HFFc6 (cell line): ENCODE measurements at regions not wholly inside any gene's neighbourhood (a gene's known extent, or its start where the extent isn't known, plus 50 kb on each side); places are given as distances from the start of the nearest gene placed in this dataset.
"Not testable (repeated sequence)": the region's sequence is repeated elsewhere in the genome, so short reads cannot be mapped to it uniquely, and the experiment has no call there.

Experiments used
- DNase-seq: peaks from one replicate; pipeline ENCODE4 v3.0.0-alpha.2; 2018
- H3K27ac Mint-ChIP-seq: 2 replicates; pipeline ENCODE4 v1.8.0; 2020; ENCODE audit warnings: mild to moderate bottlenecking, mixed read lengths
- H3K27me3 Mint-ChIP-seq: 2 replicates; pipeline ENCODE4 v1.8.0; 2021; ENCODE audit warnings: mild to moderate bottlenecking, moderate library complexity, mixed read lengths; ENCODE audit not compliant: insufficient read depth
- H3K36me3 Mint-ChIP-seq: 2 replicates; pipeline ENCODE4 v1.8.0; 2021; ENCODE audit warnings: low read depth, mixed read lengths
- H3K4me1 Mint-ChIP-seq: 2 replicates; pipeline ENCODE4 v1.8.0; 2020; ENCODE audit warnings: low read depth, mixed read lengths
- H3K4me3 Mint-ChIP-seq: 2 replicates; pipeline ENCODE4 v1.8.0; 2020; ENCODE audit warnings: mild to moderate bottlenecking, moderate library complexity, mixed read lengths
- H3K9me3 Mint-ChIP-seq: 2 replicates; pipeline ENCODE4 v1.8.0; 2020; ENCODE audit warnings: mild to moderate bottlenecking, mixed read lengths
- TF ChIP-seq, protein P1 (sequence below): fragments of 200-600 bp; sonication (generic); IDR thresholded peaks from 2 replicates; pipeline ENCODE4 v1.5.0; 2021; ENCODE audit warnings: antibody characterized with exemption, mild to moderate bottlenecking

DNA sequence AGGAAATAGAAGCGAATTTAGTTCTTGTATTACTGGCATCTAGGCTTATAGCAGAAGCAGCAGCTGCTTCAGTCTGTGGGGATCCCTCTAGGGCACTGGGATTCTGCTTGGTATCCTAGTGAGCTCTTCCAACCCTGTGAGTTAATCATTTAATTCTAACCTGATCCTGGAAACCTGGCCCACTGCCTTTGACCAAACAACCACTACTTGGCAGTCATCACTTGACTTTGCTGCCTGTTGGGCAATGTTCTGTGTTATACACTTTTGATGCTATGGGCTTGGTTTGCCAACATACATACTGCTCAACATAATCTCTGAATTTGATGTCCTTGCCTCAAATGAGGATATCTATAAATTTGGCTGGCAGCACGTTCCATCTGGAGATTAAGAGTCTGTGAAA, 813.4 kb downstream of the ANKRD7 start:
- DNase-seq: no peak
- H3K36me3 Mint-ChIP-seq: no peaks in the 10 kb centered on the region; the same call in 1 of the 2 replicates
- H3K27ac Mint-ChIP-seq: no peak overlapping the region
- no peak overlapping the region for H3K4me3 Mint-ChIP-seq
- H3K27me3 Mint-ChIP-seq: no peaks in the 10 kb centered on the region
- TF ChIP-seq, protein P1, sequence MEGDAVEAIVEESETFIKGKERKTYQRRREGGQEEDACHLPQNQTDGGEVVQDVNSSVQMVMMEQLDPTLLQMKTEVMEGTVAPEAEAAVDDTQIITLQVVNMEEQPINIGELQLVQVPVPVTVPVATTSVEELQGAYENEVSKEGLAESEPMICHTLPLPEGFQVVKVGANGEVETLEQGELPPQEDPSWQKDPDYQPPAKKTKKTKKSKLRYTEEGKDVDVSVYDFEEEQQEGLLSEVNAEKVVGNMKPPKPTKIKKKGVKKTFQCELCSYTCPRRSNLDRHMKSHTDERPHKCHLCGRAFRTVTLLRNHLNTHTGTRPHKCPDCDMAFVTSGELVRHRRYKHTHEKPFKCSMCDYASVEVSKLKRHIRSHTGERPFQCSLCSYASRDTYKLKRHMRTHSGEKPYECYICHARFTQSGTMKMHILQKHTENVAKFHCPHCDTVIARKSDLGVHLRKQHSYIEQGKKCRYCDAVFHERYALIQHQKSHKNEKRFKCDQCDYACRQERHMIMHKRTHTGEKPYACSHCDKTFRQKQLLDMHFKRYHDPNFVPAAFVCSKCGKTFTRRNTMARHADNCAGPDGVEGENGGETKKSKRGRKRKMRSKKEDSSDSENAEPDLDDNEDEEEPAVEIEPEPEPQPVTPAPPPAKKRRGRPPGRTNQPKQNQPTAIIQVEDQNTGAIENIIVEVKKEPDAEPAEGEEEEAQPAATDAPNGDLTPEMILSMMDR: no peak
- H3K9me3 Mint-ChIP-seq: peaks cover 28% of the 10 kb centered on the region
- H3K4me1 Mint-ChIP-seq: no peaks in the 10 kb centered on the region

DNA sequence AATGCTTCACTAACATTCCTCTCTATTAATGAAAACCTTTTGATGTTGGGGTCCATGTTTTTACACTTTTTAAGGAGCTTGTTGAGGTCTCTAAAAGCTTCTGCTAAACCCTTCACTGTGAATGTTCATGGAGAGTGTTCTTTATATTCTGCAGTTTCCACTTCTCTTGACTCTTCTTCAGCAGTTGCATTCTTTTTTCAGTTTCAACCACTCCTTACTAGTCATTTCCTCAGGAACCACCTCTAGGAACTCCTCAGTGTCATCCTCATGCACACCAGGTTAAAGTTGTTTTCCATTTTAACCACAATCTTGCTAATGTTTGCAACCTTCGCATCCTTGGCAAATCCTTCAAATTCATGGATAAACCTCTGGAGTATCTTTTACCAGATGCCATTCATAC, 821.6 kb downstream of the ANKRD7 start:
- no peak overlapping the region for H3K27ac Mint-ChIP-seq
- DNase-seq: no peak
- H3K27me3 Mint-ChIP-seq: no peaks in the 10 kb centered on the region
- TF ChIP-seq, protein P1: no peak
- no peaks in the 10 kb centered on the region for H3K4me1 Mint-ChIP-seq
- H3K36me3 Mint-ChIP-seq: no peaks in the 10 kb centered on the region
- no peak overlapping the region for H3K4me3 Mint-ChIP-seq
- H3K9me3 Mint-ChIP-seq: peaks cover 26% of the 10 kb centered on the region

DNA sequence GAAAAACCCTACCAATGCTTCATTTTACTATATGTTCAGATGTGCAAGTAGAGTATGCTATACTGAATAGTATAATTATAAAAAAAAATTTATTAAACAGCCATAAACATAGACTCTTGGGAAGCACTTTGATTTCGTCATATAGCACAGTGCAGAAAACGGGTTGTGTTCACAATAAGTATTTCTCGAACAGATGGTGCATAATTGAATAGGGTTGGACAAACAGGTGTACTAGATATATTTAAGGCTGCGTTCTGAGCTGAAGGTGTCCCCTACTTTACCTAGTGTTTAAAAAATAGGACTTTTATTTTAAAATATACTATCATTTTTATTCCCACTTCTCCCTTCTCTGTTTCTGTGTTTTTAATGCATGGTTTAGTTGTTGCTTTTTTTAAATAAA, 841.5 kb downstream of the ANKRD7 start:
- TF ChIP-seq, protein P1: no peak
- Mint-ChIP-seq H3K36me3 (no peaks in the 10 kb centered on the region), H3K4me1 (no peaks in the 10 kb centered on the region), H3K9me3 (peaks cover 30% of the 10 kb centered on the region), H3K27ac (no peak overlapping the region), H3K4me3 (no peak overlapping the region), H3K27me3 (no peaks in the 10 kb centered on the region)
- DNase-seq: no peak

DNA sequence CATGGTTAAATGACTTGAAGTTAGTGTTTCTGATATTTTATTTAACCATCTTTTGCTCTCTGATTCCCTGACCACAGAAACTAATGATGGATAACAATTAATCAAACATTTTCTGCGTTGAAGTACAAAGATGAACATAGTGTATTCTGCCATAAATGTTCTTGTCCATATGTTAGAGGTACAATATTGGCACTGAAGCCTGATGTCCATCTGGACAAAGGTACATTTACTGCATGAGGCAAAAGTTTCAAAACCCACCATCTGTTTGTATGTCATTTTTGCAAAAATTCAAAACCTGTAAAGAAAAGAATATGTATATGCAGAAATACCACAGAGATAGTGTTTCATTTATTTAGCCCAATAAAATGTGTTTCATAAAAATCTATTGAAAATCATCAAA, 861.5 kb downstream of the ANKRD7 start:
- Mint-ChIP-seq H3K4me3 (no peak overlapping the region), H3K9me3 (peaks cover 39% of the 10 kb centered on the region), H3K27me3 (no peaks in the 10 kb centered on the region; the same call in 1 of the 2 replicates), H3K4me1 (no peaks in the 10 kb centered on the region), H3K36me3 (no peaks in the 10 kb centered on the region), H3K27ac (no peak overlapping the region)
- DNase-seq: no peak
- TF ChIP-seq, protein P1: no peak

DNA sequence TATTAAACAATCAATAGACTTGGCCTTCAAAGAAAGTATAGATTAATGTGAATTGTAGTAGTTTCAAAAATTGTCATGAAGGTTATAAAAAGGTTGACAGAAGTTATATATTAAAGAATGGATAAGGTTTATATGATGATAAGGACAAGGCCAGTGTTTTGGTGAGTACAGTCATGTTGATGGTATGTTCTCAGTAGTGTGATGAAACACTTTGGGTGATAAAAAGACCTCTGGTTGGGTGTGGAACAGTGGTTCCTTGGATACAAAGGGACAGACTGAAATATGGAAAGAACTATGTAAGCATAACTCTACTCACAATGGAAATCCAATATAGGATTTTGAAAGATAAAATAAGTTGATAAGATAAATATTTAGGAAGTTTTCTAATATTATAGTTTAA, 866.3 kb downstream of the ANKRD7 start:
- H3K4me3 Mint-ChIP-seq: no peak overlapping the region
- no peaks in the 10 kb centered on the region for H3K27me3 Mint-ChIP-seq
- TF ChIP-seq, protein P1: no peak
- H3K9me3 Mint-ChIP-seq: peaks cover 38% of the 10 kb centered on the region
- DNase-seq: no peak
- no peaks in the 10 kb centered on the region; the same call in 1 of the 2 replicates for H3K36me3 Mint-ChIP-seq
- H3K4me1 Mint-ChIP-seq: no peaks in the 10 kb centered on the region
- no peak overlapping the region for H3K27ac Mint-ChIP-seq

DNA sequence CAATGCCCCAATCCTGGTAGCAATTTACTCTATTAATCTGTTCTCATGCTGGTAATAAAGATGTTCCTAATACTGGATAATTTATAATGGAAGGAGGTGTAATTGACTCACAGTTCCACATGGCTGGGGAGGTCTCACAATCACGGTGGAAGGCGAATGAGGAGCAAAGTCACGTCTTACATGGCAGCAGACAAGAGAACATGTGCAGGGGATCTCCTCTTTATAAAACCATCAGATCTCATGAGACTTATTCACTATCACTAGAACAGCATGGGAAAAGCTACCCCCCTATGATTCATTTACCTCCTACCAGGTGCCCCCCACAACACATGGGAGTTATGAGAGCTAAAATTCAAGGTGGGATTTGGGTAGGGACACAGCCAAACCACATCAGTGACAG, 872.2 kb downstream of the ANKRD7 start:
- TF ChIP-seq, protein P1: no peak
- no peaks in the 10 kb centered on the region; the same call in 1 of the 2 replicates for H3K36me3 Mint-ChIP-seq
- no peak overlapping the region for H3K27ac Mint-ChIP-seq
- no peak overlapping the region for H3K4me3 Mint-ChIP-seq
- H3K27me3 Mint-ChIP-seq: no peaks in the 10 kb centered on the region
- no peaks in the 10 kb centered on the region for H3K4me1 Mint-ChIP-seq
- DNase-seq: no peak
- peaks cover 50% of the 10 kb centered on the region for H3K9me3 Mint-ChIP-seq

DNA sequence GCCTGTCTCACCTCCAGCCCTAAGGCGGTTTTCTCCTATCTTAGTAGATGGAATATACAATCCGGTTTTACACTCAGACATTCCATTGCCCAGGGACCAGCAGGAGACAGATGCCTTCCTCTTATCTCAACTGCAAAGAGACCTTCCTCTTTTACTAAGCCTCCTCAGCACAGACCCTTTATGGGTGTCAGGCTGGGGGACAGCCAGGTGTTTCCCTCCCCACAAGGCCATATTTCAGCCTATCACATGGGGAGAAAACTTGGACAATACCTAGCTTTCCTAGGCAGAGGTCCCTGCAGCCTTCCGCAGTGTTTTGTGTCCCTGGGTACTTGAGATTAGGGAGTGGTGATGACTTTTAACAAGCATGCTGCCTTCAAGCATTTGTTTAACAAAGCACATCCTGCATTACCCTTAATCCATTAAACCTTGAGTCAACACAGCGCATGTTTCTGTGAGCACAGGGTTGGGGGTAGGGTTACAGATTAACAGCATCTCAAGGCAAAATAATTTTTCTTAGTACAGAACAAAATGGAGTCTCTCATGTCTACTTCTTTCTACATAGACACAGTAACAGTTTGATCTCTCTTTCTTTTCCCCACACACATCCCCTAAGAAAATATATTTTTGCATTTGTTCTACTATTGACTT, 876.2 kb downstream of the ANKRD7 start:
- H3K27ac Mint-ChIP-seq, H3K4me1 Mint-ChIP-seq, H3K36me3 Mint-ChIP-seq, DNase-seq, H3K27me3 Mint-ChIP-seq, H3K4me3 Mint-ChIP-seq: not testable (repeated sequence)
- peaks cover 57% of the 10 kb centered on the region for H3K9me3 Mint-ChIP-seq
